GM23248 (cell line): ENCODE measurements at regions not wholly inside any gene's neighbourhood (a gene's known extent, or its start where the extent isn't known, plus 50 kb on each side); places are given as distances from the start of the nearest gene placed in this dataset.

Source experiments
- DNase-seq: peaks from one replicate; pipeline ENCODE4 v3.0.0-alpha.2; 2015
- H2AFZ ChIP-seq: fragments of 200-600 bp; sonication (generic); 2 replicates; pipeline ENCODE4 v1.6.1; 2016; ENCODE audit warnings: antibody characterized with exemption
- H3F3A ChIP-seq: fragments of 200-600 bp; sonication (generic); 2 replicates; pipeline ENCODE4 v1.6.1; 2016; ENCODE audit warnings: mild to moderate bottlenecking, antibody characterized with exemption, mixed run types; ENCODE audit not compliant: insufficient read depth
- H3K27ac ChIP-seq: fragments of 200-600 bp; sonication (generic); 2 replicates; pipeline ENCODE4 v1.5.1; 2016; ENCODE audit warnings: mild to moderate bottlenecking
- H3K27me3 ChIP-seq: fragments of 200-600 bp; sonication (generic); replicated peaks from 2 replicates; pipeline ENCODE4 v1.6.1; 2016; ENCODE audit warnings: mild to moderate bottlenecking; ENCODE audit not compliant: insufficient read depth
- H3K36me3 ChIP-seq: fragments of 200-600 bp; sonication (generic); 2 replicates; pipeline ENCODE4 v1.6.1; 2016; ENCODE audit warnings: low read depth, mild to moderate bottlenecking
- H3K4me1 ChIP-seq: fragments of 200-600 bp; sonication (generic); 2 replicates; pipeline ENCODE4 v1.6.1; 2016; ENCODE audit warnings: mild to moderate bottlenecking; ENCODE audit not compliant: insufficient read depth
- H3K4me2 ChIP-seq: fragments of 200-600 bp; sonication (generic); one replicate; pipeline ENCODE4 v1.6.1; 2016; ENCODE audit warnings: mild to moderate bottlenecking; ENCODE audit not compliant: unreplicated experiment
- H3K4me3 ChIP-seq: fragments of 200-600 bp; sonication (generic); 2 replicates; pipeline ENCODE4 v1.5.1; 2016; ENCODE audit warnings: mild to moderate bottlenecking
- H3K79me2 ChIP-seq: fragments of 200-600 bp; sonication (generic); 2 replicates; pipeline ENCODE4 v1.6.1; 2016; ENCODE audit warnings: mild to moderate bottlenecking; ENCODE audit not compliant: insufficient read depth
- H3K9ac ChIP-seq: fragments of 200-600 bp; sonication (generic); 2 replicates; pipeline ENCODE4 v1.6.1; 2016; ENCODE audit warnings: mild to moderate bottlenecking
- H3K9me2 ChIP-seq: fragments of 200-600 bp; sonication (generic); 2 replicates; pipeline ENCODE4 v1.6.1; 2016; ENCODE audit warnings: mixed run types, mild to moderate bottlenecking, moderate library complexity; ENCODE audit not compliant: insufficient read depth
- H3K9me3 ChIP-seq: fragments of 200-600 bp; sonication (generic); one replicate; pipeline ENCODE4 v1.6.1; 2017; ENCODE audit warnings: low read depth
- H4K20me1 ChIP-seq: fragments of 200-600 bp; sonication (generic); 2 replicates; pipeline ENCODE4 v1.6.0; 2016; ENCODE audit not compliant: insufficient read depth
- EZH2 ChIP-seq: fragments of 200-600 bp; sonication (generic); IDR thresholded peaks from 2 replicates; pipeline ENCODE4 v1.6.1; 2018; ENCODE audit warnings: antibody characterized with exemption, mild to moderate bottlenecking; ENCODE audit not compliant: insufficient read depth, poor library complexity, severe bottlenecking
- EZH2phosphoT487 ChIP-seq: fragments of 200-600 bp; sonication (generic); IDR thresholded peaks from 2 replicates; pipeline ENCODE4 v1.6.1; 2018; ENCODE audit warnings: antibody characterized with exemption, moderate library complexity, mild to moderate bottlenecking, low read depth; ENCODE audit not compliant: insufficient read depth
- WGBS, 2 experiments: methylation state at CpG; one replicate each; pipeline ENCODE4 v1.1.6; 2015 to 2017; ENCODE audit warnings: low lambda C conversion rate in 2 of 2, low coverage in 1 of 2; ENCODE audit errors: missing lambda C conversion rate in 2 of 2; 5-methylcytosine and 5-hydroxymethylcytosine counted together
- in situ Hi-C: fragments of 300-500 bp; cut with MboI; formaldehyde crosslinking; loops from 2 replicates; pipeline ENCODE4 v1.15.0; 2020

GRCh38 chr7:54859545-54859944 lies 100.5 kb upstream of the SEC61G start:
- no peak overlapping the region for H3K9ac ChIP-seq
- no peaks in the 10 kb centered on the region; the same call in 1 of the 2 replicates for H3K9me2 ChIP-seq
- H3K27ac ChIP-seq, result no peak overlapping the region
- H3K27me3 ChIP-seq, result no peaks in the 10 kb centered on the region; the same call in 1 of the 2 replicates
- WGBS, 2 experiments, result 56 to 66% methylated on average over 4 of the region's 4 CpGs
- no peaks in the 10 kb centered on the region for H4K20me1 ChIP-seq
- no peak overlapping the region for H3K4me2 ChIP-seq
- H3K4me1 ChIP-seq, result no peaks in the 10 kb centered on the region
- H3F3A ChIP-seq, result no peaks in the 10 kb centered on the region
- no peak for DNase-seq
- no peak overlapping the region for H3K4me3 ChIP-seq
- no peak for TF ChIP-seq EZH2phosphoT487
- TF ChIP-seq EZH2, result no peak
- no peaks in the 10 kb centered on the region for H3K9me3 ChIP-seq
- in situ Hi-C loops, result no loop called here
- H3K36me3 ChIP-seq, result no peaks in the 10 kb centered on the region
- H3K79me2 ChIP-seq, result no peaks in the 10 kb centered on the region
- no peak overlapping the region for H2AFZ ChIP-seq

- H3K9ac ChIP-seq, result no peak overlapping the region
- H3K27ac ChIP-seq, result no peak overlapping the region
- H3K4me1 ChIP-seq, result no peaks in the 10 kb centered on the region
- no peak overlapping the region for H3K4me3 ChIP-seq
- in situ Hi-C loops, result no loop called here
- no peak overlapping the region for H2AFZ ChIP-seq
- H3F3A ChIP-seq, result no peaks in the 10 kb centered on the region
- H3K36me3 ChIP-seq, result no peaks in the 10 kb centered on the region
- no peak overlapping the region for H3K4me2 ChIP-seq
- DNase-seq, result peak; percentile 31
- H3K9me2 ChIP-seq, result no peaks in the 10 kb centered on the region; the same call in 1 of the 2 replicates
- TF ChIP-seq EZH2, result no peak
- TF ChIP-seq EZH2phosphoT487, result no peak
- H3K9me3 ChIP-seq, result no peaks in the 10 kb centered on the region
- H3K79me2 ChIP-seq, result no peaks in the 10 kb centered on the region
- 52 to 53% methylated on average over 4 of the region's 4 CpGs for WGBS, 2 experiments
- no peaks in the 10 kb centered on the region; the same call in 1 of the 2 replicates for H3K27me3 ChIP-seq
- H4K20me1 ChIP-seq, result no peaks in the 10 kb centered on the region
Measured at GRCh38 chr7:54860003-54860775, 101.2 kb upstream of the SEC61G start.

GRCh38 chr7:54860843-54861242 lies 101.8 kb upstream of the SEC61G start:
- no peak overlapping the region for H3K27ac ChIP-seq

GRCh38 chr7:54864663-54865062 lies 105.7 kb upstream of the SEC61G start:
- no peaks in the 10 kb centered on the region for H3K9me3 ChIP-seq
- H2AFZ ChIP-seq, result no peak overlapping the region
- no peak overlapping the region for H3K4me3 ChIP-seq
- no peaks in the 10 kb centered on the region for H3F3A ChIP-seq
- WGBS, 2 experiments, result 95 to 97% methylated on average over 6 of the region's 6 CpGs
- H3K36me3 ChIP-seq, result no peaks in the 10 kb centered on the region
- no peaks in the 10 kb centered on the region for H4K20me1 ChIP-seq
- in situ Hi-C loops, result no loop called here
- H3K9ac ChIP-seq, result no peak overlapping the region
- no peaks in the 10 kb centered on the region for H3K79me2 ChIP-seq
- H3K27ac ChIP-seq, result no peak overlapping the region
- no peak for TF ChIP-seq EZH2
- no peak for TF ChIP-seq EZH2phosphoT487
- H3K4me2 ChIP-seq, result no peak overlapping the region
- DNase-seq, result no peak
- H3K27me3 ChIP-seq, result no peaks in the 10 kb centered on the region; the same call in 1 of the 2 replicates
- no peaks in the 10 kb centered on the region for H3K4me1 ChIP-seq
- H3K9me2 ChIP-seq, result no peaks in the 10 kb centered on the region

More at GRCh38 chr7:54860843-54861242, 101.8 kb upstream of the SEC61G start:
- no peak for DNase-seq
- H3K79me2 ChIP-seq, result no peaks in the 10 kb centered on the region
- TF ChIP-seq EZH2phosphoT487, result no peak
- TF ChIP-seq EZH2, result no peak
- no peaks in the 10 kb centered on the region; the same call in 1 of the 2 replicates for H3K27me3 ChIP-seq
- H3K4me2 ChIP-seq, result no peak overlapping the region
- no peak overlapping the region for H3K9ac ChIP-seq
- in situ Hi-C loops, result no loop called here
- no peaks in the 10 kb centered on the region; the same call in 1 of the 2 replicates for H3K9me2 ChIP-seq
- H3K9me3 ChIP-seq, result no peaks in the 10 kb centered on the region
- no peak overlapping the region for H3K4me3 ChIP-seq
- H4K20me1 ChIP-seq, result no peaks in the 10 kb centered on the region
- H3F3A ChIP-seq, result no peaks in the 10 kb centered on the region
- no peaks in the 10 kb centered on the region for H3K4me1 ChIP-seq
- H2AFZ ChIP-seq, result no peak overlapping the region
- H3K36me3 ChIP-seq, result no peaks in the 10 kb centered on the region

- 81 to 83% methylated on average over 1 of the region's 1 CpG for WGBS, 2 experiments
- Histone ChIP-seq H4K20me1 (no peaks in the 10 kb centered on the region), H3K27ac (no peak overlapping the region), H2AFZ (no peak overlapping the region), H3K4me3 (no peak overlapping the region), H3K4me2 (no peak overlapping the region), H3K36me3 (no peaks in the 10 kb centered on the region), H3F3A (no peaks in the 10 kb centered on the region), H3K79me2 (no peaks in the 10 kb centered on the region), H3K9me2 (no peaks in the 10 kb centered on the region), H3K4me1 (no peaks in the 10 kb centered on the region), H3K9ac (no peak overlapping the region), H3K9me3 (no peaks in the 10 kb centered on the region), H3K27me3 (no peaks in the 10 kb centered on the region)
- in situ Hi-C loops, result no loop called here
- no peak for DNase-seq
- TF ChIP-seq EZH2, result no peak
- TF ChIP-seq EZH2phosphoT487, result no peak
Measured at GRCh38 chr7:54869523-54869922, 110.5 kb upstream of the SEC61G start.
